Nephron progenitor cell (in vitro differentiated cells): ENCODE measurements at regions not wholly inside any gene's neighbourhood (a gene's known extent, or its start where the extent isn't known, plus 50 kb on each side); places are given as distances from the start of the nearest gene placed in this dataset.
"Not testable (repeated sequence)": the region's sequence is repeated elsewhere in the genome, so short reads cannot be mapped to it uniquely, and the experiment has no call there.

Source experiments
- DNase-seq: peaks from one replicate; pipeline ENCODE4 v3.0.0; 2021
- H3K27ac Mint-ChIP-seq: 2 replicates; pipeline ENCODE4 v1.8.0; 2021; ENCODE audit warnings: mild to moderate bottlenecking, moderate library complexity, mixed read lengths
- H3K27me3 Mint-ChIP-seq: 2 replicates; pipeline ENCODE4 v1.8.0; 2021; ENCODE audit warnings: mild to moderate bottlenecking, low read depth, mixed read lengths; ENCODE audit not compliant: poor library complexity
- H3K36me3 Mint-ChIP-seq: 2 replicates; pipeline ENCODE4 v1.8.0; 2021; ENCODE audit warnings: low read depth, mixed read lengths
- H3K4me1 Mint-ChIP-seq: 2 replicates; pipeline ENCODE4 v1.8.0; 2021; ENCODE audit warnings: mixed read lengths
- H3K4me3 Mint-ChIP-seq: 2 replicates; pipeline ENCODE4 v1.8.0; 2021; ENCODE audit warnings: mild to moderate bottlenecking, moderate library complexity, mixed read lengths
- H3K9me3 Mint-ChIP-seq: 2 replicates; pipeline ENCODE4 v1.8.0; 2021; ENCODE audit warnings: mild to moderate bottlenecking, moderate library complexity, mixed read lengths
- CTCF ChIP-seq: fragments of 200-600 bp; sonication (generic); IDR thresholded peaks from 2 replicates; pipeline ENCODE4 v1.5.0; 2021; ENCODE audit warnings: antibody characterized with exemption

GRCh38 chrX:2559124-2559523 is 58.3 kb upstream of the DHRSX start:
- peaks cover 15% of the 10 kb centered on the region for H3K9me3 Mint-ChIP-seq
- H3K4me3 Mint-ChIP-seq: no peak overlapping the region
- H3K4me1 Mint-ChIP-seq: no peaks in the 10 kb centered on the region
- no peaks in the 10 kb centered on the region for H3K36me3 Mint-ChIP-seq
- TF ChIP-seq CTCF: no peak
- H3K27ac Mint-ChIP-seq: no peak overlapping the region
- H3K27me3 Mint-ChIP-seq: peaks cover 30% of the 10 kb centered on the region
- DNase-seq: no peak

GRCh38 chrX:2554891-2555290 is 54.1 kb upstream of the DHRSX start:
- H3K4me1 Mint-ChIP-seq: peaks cover 18% of the 10 kb centered on the region
- no peak overlapping the region for H3K27ac Mint-ChIP-seq
- H3K4me3 Mint-ChIP-seq: no peak overlapping the region
- peaks cover 19% of the 10 kb centered on the region for H3K9me3 Mint-ChIP-seq
- H3K36me3 Mint-ChIP-seq: no peaks in the 10 kb centered on the region
- no peak for DNase-seq
- no peak for TF ChIP-seq CTCF
- peaks cover 22% of the 10 kb centered on the region for H3K27me3 Mint-ChIP-seq

- peaks cover 26% of the 10 kb centered on the region for H3K4me1 Mint-ChIP-seq
- H3K36me3 Mint-ChIP-seq, DNase-seq, H3K27ac Mint-ChIP-seq, H3K4me3 Mint-ChIP-seq: not testable (repeated sequence)
- peaks cover 17% of the 10 kb centered on the region for H3K27me3 Mint-ChIP-seq
- peaks cover 19% of the 10 kb centered on the region for H3K9me3 Mint-ChIP-seq
These were observed 53.3 kb upstream of the DHRSX start for GRCh38 chrX:2554066-2554465.

GRCh38 chrX:2552621-2553201 is 51.9 kb upstream of the DHRSX start:
- TF ChIP-seq CTCF: no peak
- Mint-ChIP-seq H3K27me3 (peaks cover 10% of the 10 kb centered on the region), H3K9me3 (peaks cover 19% of the 10 kb centered on the region), H3K4me1 (peaks cover 35% of the 10 kb centered on the region), H3K27ac (peak overlapping the region; percentile 70), H3K4me3 (no peak overlapping the region), H3K36me3 (no peaks in the 10 kb centered on the region)
- DNase-seq: no peak

GRCh38 chrX:2550328-2551020 is 49.7 kb upstream of the DHRSX start:
- Mint-ChIP-seq H3K27ac (peak overlapping the region; percentile 29), H3K4me3 (no peak overlapping the region)

More at GRCh38 chrX:2550328-2551020, 49.7 kb upstream of the DHRSX start:
- peaks cover 5% of the 10 kb centered on the region for H3K27me3 Mint-ChIP-seq
- TF ChIP-seq CTCF: no peak
- H3K4me1 Mint-ChIP-seq: peaks cover 35% of the 10 kb centered on the region
- H3K9me3 Mint-ChIP-seq: peaks cover 31% of the 10 kb centered on the region
- H3K36me3 Mint-ChIP-seq: peaks cover 9% of the 10 kb centered on the region
- no peak for DNase-seq
